ENCODE measurements at regions not wholly inside any gene's neighbourhood (a gene's known extent, or its start where the extent isn't known, plus 50 kb on each side); places are given as distances from the start of the nearest gene placed in this dataset.

DNA sequence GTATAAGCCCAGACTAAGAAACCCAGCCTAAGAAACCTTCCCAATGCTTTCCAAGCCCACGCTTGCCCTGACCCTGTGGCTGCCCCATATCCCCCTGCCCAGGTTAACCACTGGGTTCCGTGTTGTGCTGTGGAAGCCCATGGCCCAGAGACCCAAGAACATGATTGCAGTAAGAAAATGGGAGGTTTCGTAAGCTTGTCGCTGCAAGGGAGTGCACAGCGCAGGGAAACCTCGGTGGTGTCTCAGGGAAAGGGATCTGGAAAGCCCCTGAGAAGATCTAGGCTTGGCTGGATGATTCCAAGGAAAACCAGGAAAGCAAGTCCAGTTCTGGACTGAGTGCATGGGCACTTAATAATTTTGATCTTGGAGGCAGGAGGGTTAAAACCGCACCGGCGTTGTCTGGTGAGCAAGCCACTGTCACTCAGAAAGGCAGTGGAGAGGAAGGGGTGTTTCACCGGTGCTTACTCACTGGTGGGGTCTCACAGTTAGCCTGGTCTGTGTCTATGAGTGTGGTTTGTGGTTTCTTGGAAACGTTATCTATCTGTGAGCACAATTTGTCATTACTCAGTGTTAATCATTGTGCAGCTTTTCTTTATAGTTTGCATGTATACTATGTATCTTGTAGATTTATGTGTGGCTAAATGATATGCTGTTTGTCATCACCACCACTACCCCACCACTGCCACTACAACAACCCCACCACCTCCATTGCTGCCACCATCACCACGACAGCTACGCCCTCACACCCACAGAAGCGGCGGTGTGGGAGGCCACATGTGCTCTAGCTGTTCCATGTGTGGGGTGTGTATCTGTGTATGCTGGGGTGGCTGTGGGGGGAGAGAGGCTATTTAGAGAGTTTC, 53.3 kb upstream of the PRDM11 start:
- Histone ChIP-seq H3K27me3 (ENCODE audit: control insufficient read depth, insufficient read depth, low read length) (peaks cover 6% of the 10 kb centered on the region), H3K4me3 (ENCODE audit: low read depth, low read length) (no peak overlapping the region), H3K36me3 (ENCODE audit: control insufficient read depth, insufficient read depth, low read length) (no peaks in the 10 kb centered on the region)
- TF ChIP-seq, protein P1, sequence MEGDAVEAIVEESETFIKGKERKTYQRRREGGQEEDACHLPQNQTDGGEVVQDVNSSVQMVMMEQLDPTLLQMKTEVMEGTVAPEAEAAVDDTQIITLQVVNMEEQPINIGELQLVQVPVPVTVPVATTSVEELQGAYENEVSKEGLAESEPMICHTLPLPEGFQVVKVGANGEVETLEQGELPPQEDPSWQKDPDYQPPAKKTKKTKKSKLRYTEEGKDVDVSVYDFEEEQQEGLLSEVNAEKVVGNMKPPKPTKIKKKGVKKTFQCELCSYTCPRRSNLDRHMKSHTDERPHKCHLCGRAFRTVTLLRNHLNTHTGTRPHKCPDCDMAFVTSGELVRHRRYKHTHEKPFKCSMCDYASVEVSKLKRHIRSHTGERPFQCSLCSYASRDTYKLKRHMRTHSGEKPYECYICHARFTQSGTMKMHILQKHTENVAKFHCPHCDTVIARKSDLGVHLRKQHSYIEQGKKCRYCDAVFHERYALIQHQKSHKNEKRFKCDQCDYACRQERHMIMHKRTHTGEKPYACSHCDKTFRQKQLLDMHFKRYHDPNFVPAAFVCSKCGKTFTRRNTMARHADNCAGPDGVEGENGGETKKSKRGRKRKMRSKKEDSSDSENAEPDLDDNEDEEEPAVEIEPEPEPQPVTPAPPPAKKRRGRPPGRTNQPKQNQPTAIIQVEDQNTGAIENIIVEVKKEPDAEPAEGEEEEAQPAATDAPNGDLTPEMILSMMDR (IDR thresholded peaks at IDR 0.05; ENCODE audit: insufficient read depth, low read length, severe bottlenecking), result no peak
- peak; percentile 80 for DNase-seq (ENCODE audit: low read depth)
- no peak for FAIRE-seq

DNA sequence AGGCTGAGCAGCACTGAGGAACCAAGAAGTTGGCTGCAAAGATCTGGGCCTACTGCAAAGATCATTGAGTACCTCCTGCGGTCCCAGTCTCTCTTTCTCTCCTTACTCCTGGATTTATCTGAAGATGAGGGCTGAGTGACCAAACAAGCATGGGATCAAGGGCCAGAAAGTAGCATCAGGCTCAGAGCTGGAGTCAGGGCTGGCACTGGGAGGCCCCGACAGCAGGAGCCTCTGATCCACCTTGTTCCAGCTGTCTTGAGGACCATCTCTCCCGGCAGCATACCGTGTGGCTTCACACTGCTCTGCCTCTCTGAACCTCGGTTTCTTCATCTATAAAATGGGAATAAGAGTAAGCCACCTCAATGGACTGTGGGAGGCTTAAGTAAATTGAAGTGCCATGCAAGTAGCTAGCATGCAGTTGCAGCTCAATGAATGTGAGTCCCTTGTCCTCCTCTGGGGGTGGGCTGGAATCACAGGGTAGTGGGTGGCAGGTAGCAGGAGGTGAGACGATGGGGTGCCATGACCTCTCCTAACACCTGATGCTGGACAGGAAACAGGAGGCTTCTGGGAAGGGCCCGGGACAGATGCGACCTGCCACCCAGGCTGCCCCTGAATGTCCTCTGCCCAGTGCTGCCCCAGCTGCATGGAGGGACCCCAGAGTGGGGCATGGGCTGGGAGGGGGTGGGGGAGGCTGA, 52.5 kb upstream of the PRDM11 start:
- FAIRE-seq, result no peak
- Histone ChIP-seq H3K36me3 (ENCODE audit: control insufficient read depth, insufficient read depth, low read length) (no peaks in the 10 kb centered on the region), H3K4me3 (ENCODE audit: low read depth, low read length) (no peak overlapping the region), H3K27me3 (ENCODE audit: control insufficient read depth, insufficient read depth, low read length) (peaks cover 6% of the 10 kb centered on the region)
- TF ChIP-seq, protein P1 (IDR thresholded peaks at IDR 0.05; ENCODE audit: insufficient read depth, low read length, severe bottlenecking), result no peak
- DNase-seq (ENCODE audit: low read depth), result no peak

DNA sequence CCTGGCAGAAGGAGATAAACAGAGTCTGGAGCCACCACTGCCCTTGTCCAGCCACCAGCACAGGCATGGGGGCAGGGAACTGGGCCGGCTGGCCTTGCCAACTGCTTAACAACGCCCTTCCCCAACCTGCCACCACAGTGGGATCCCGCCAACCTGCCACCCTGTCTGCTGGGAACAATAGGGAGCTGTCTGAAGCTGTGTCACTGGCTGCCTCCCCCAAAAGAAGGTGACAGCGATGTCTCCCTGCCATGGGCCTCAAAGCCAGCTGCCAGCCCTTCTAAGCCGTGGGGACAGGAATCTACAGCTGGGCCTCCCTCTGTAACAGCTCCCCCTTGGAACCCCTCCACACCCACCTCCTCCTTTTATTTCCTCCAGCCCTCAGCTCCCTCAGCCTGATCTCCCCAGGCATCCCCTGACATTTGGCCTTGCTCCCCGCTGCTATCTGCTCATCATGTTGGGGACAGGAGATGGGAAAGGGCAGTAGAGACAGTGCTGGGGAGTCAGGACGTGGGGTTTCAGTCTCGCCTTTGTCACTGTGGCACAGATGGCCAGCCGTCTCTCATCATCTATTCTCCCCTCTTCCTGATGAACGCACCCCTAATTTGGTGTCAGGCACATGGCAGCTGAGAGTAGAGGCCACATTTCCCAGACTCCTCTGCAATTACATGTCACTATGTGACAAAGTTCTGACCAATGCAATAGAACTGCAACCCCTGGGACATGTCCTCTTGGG, 51.3 kb upstream of the PRDM11 start:
- H3K36me3 ChIP-seq (ENCODE audit: control insufficient read depth, insufficient read depth, low read length), result no peaks in the 10 kb centered on the region
- DNase-seq (ENCODE audit: low read depth) (no peak), FAIRE-seq (no peak)
- H3K27me3 ChIP-seq (ENCODE audit: control insufficient read depth, insufficient read depth, low read length), result peaks cover 6% of the 10 kb centered on the region
- no peak overlapping the region for H3K4me3 ChIP-seq (ENCODE audit: low read depth, low read length)
- TF ChIP-seq, protein P1 (IDR thresholded peaks at IDR 0.05; ENCODE audit: insufficient read depth, low read length, severe bottlenecking), result no peak

DNA sequence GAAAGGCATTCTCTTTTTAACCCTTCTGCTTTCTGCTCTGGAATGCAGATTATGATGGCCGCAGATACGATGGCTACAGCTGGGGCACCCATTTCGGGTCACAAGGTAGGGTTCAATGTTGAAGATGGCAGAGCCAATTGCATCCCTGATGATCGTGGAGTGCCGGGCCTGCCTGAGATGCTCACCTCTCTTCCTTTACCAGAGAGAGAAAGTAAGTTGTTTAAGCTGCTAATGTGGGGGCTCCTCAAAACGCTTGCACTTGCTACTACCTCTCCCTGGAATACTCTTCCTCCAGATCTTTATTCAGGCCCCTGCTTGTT, 50.8 kb upstream of the PRDM11 start:
- Histone ChIP-seq H3K4me3 (ENCODE audit: low read depth, low read length) (no peak overlapping the region), H3K27me3 (ENCODE audit: control insufficient read depth, insufficient read depth, low read length) (peaks cover 8% of the 10 kb centered on the region), H3K36me3 (ENCODE audit: control insufficient read depth, insufficient read depth, low read length) (no peaks in the 10 kb centered on the region)
- TF ChIP-seq, protein P1 (IDR thresholded peaks at IDR 0.05; ENCODE audit: insufficient read depth, low read length, severe bottlenecking), result no peak
- FAIRE-seq (no peak), DNase-seq (ENCODE audit: low read depth) (no peak)

DNA sequence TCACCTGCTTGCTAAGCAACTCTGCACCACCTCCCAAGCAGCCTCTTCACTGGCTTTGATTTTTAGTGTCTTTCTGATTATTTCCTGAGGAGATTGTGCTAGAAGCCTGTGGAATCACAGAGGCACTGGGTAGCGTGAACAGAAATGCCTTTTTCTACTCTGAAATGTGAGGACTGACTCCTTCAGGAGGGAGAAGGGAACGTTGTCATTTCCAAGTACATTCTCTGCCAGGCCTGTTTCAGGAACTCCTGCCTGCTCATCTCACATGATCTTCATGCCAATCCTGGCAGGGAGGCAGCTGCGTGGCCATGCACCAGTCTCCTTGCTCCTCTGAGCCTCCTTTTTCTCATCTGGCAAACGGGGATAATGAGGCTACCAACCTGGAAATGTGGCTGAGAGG, 49.8 kb upstream of the PRDM11 start:
- DNase-seq (ENCODE audit: low read depth) (no peak), FAIRE-seq (peak; percentile 36)
- no peaks in the 10 kb centered on the region for H3K36me3 ChIP-seq (ENCODE audit: control insufficient read depth, insufficient read depth, low read length)
- TF ChIP-seq, protein P1 (IDR thresholded peaks at IDR 0.05; ENCODE audit: insufficient read depth, low read length, severe bottlenecking), result no peak
- peaks cover 8% of the 10 kb centered on the region for H3K27me3 ChIP-seq (ENCODE audit: control insufficient read depth, insufficient read depth, low read length)
- no peak overlapping the region for H3K4me3 ChIP-seq (ENCODE audit: low read depth, low read length)
